HG02981 (cell line): ENCODE measurements at regions not wholly inside any gene's neighbourhood (a gene's known extent, or its start where the extent isn't known, plus 50 kb on each side); places are given as distances from the start of the nearest gene placed in this dataset.

Experiments
- ATAC-seq: cut with Tn5 transposase; IDR thresholded peaks from one replicate; pipeline ENCODE4 v1.9.1; 2021; ENCODE audit warnings: mild to moderate bottlenecking, moderate library complexity; ENCODE audit not compliant: unreplicated experiment

DNA sequence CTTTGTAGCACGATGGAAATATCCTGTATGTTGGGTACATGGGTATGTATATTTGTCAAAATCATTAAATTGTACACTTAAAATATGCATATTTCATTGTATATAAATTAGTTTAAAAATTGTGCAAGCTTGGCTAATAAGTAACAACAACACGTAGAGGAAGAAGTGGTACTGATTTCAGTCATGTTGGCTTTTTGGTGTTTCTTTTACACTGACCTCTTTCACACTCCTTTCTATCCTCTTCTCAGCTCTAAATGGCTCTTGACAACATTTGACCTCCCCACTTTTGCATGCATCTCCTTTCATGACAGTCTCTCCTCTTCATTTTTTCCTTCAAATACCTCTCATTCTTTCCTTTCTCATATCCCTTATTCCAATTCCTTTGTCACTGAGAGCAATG, 801.4 kb upstream of the ZEB2 start:
- peak; percentile 75 for ATAC-seq

DNA sequence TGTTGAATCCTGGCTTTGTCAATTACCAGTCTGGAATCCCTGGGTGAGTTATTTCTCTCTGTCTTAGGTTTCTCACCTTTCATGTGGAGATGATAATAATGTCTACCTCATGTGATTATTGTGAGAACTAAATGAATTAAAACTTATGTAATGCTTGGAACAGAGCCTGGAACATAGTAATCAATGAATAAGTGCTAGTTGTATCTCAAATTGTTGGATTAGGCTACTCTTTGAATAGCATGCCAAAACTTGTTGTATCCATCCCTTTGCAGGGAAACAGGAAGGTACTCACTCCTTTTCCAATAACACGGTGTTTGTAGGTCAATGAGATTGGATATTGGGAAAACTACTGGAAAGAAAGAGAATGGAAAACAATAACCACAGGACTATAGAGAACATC, 796.6 kb upstream of the ZEB2 start:
- no peak for ATAC-seq

GRCh38 chr2:145315053-145315452, 795.1 kb upstream of the ZEB2 start:
- ATAC-seq: no peak

DNA sequence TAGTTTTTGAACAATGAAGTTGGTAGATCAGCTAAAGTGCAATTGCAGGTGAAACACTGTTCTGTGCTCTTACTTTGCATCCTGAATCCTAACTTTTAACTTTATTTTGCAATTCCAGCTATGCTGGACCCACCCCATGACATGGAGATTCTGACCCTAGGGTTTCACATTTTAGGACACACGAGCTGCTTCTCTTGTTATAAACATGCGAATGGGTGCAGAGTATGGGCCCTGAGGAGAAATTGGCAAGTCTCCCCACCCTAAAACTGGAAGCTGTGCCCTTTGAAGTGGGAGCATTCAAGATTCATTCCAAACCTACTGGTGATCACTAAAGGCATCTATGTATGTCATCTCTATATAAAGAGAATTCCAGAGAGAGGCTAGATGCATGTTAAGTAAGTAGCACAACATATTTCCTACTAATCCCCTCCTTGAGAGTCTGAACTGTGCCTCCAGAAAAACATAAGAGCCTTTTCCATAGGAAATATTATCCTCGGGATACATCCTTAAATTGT, 794.3 kb upstream of the ZEB2 start:
- ATAC-seq: no peak

- ATAC-seq: no peak
Observed at GRCh38 chr2:145305889-145306288, 786.0 kb upstream of the ZEB2 start.

- no peak for ATAC-seq
Observed at GRCh38 chr2:145304501-145304900, 784.6 kb upstream of the ZEB2 start.

GRCh38 chr2:145303536-145303935, 783.6 kb upstream of the ZEB2 start:
- ATAC-seq: no peak

- ATAC-seq: no peak
Observed at GRCh38 chr2:145302886-145303285, 783.0 kb upstream of the ZEB2 start.

DNA sequence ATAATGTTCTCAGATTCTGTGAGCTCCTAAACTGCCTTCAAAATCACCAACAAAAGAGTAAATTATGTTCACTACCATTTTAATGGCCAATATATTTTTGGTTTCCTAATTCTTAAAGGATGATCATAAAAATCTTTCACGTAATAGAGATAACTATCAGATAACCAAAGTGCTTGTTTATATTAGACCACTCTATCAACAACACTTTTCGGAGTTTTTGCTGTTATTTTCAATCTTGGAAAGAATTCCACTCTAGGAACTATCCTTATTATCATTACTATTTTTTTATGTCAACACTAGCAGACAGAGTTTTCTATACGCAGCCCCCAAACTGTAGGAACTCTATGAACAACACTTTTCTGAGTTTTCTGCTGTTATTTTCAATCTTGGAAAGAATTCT, 782.5 kb upstream of the ZEB2 start:
- no peak for ATAC-seq

- ATAC-seq: no peak
Observed at GRCh38 chr2:145299368-145299767, 779.4 kb upstream of the ZEB2 start.

GRCh38 chr2:145292166-145292565, 772.2 kb upstream of the ZEB2 start:
- ATAC-seq: no peak

- no peak for ATAC-seq
Observed at GRCh38 chr2:145290986-145291385, 771.1 kb upstream of the ZEB2 start.

- ATAC-seq: no peak
Observed at GRCh38 chr2:145289946-145290345, 770.0 kb upstream of the ZEB2 start.

GRCh38 chr2:145288650-145289496, 769.0 kb upstream of the ZEB2 start:
- ATAC-seq: no peak

DNA sequence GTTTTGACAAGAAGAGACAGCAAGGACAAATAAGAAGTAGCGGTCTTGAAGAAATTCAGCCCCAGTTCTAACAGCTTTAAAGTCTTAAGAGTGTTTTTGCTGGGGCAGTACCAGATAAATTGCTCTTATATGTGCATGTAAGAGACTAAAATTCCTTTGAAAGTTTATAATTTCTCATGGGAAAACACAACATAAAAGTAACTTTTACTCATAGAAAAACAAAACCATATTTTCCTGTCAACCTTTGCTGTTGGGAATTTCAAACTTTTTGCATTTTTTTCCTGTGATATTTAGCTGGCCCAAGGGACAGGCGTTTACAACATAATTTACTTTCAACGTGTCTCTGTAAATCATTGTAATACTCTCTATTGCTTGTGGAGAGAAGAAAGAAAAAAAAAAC, 767.8 kb upstream of the ZEB2 start:
- ATAC-seq: no peak

DNA sequence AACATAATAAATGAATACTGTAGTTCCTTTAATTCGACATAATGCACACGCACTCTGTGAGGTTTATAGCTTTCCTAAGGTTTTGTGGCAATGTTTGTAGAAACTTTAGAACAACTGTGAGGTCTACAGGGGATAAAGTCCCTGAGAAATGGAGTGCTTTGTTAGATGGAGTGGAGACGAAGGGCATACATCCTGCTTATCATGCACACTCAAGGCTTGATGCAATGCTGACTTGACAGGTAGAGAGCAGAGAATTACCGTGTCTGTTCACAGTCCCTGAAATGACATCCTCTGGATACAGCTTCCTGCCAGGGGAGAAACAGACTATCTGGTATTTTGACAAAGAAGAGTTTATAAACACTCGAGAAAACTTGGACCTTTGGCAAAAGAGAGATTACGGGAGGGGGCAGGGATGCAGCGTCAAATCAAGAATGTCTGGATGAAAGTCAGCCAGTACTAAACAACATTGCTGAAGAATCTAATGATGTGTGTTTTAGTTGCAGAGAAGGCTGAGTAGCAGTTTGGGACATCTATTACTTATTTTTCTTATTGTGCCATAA, 766.9 kb upstream of the ZEB2 start:
- no peak for ATAC-seq

DNA sequence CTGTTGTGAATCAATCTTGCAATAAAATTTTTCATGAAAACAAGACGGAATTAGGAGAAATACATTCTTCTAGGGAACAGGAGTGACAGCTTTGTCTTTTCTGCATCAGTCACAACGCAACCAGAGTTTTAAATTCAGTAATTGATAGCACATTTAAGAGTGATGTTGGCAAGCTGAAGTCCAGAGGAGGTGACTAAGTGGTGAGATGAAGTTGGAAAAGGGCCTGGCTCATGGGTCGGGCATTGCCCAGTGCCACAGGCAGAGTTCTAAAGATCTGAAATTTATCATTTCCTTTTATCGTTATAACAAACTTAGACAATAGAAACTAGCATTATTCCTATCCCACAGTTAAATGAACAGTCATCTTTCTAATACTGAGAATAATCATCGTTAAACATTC, 764.6 kb upstream of the ZEB2 start:
- ATAC-seq: no peak

DNA sequence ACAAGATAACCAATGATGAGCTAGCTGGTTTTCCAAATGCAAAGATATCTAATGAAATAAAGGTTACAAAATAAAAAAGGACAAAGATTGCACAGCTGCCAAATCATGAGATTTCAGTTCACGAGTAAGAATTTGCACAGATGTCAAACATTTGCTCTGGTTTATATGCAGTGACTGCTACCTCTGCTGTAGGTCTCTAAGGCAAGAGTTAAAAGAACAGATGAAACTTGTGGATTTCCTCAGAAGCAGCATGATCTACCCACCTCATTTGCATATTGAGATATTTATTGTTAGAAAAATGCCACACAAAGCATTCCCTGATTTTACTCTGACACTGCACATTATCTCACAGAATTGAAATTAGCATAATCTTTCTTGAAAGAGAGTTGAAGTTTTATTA, 763.2 kb upstream of the ZEB2 start:
- no peak for ATAC-seq

DNA sequence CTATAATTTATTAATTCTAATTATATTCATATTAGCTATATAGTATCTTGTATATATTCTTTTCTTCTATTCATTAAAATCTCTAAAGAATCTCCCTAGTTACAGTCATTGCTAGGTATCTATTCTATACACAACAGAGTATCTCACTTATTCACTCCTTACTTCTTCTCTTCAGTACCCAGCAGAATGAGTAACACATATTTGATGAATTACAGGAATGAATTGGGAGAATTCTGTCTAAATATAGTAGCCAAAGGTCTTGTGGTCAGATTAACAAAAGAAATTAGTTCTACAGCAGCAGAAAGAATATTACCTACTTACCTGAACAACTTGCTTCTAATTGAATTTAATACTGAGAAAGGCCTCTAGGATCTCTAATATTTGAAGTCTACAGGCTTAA, 758.0 kb upstream of the ZEB2 start:
- no peak for ATAC-seq

- ATAC-seq: no peak
Observed at GRCh38 chr2:145273840-145274239, 753.9 kb upstream of the ZEB2 start.

- no peak for ATAC-seq
Observed at GRCh38 chr2:145268931-145269330, 749.0 kb upstream of the ZEB2 start.

DNA sequence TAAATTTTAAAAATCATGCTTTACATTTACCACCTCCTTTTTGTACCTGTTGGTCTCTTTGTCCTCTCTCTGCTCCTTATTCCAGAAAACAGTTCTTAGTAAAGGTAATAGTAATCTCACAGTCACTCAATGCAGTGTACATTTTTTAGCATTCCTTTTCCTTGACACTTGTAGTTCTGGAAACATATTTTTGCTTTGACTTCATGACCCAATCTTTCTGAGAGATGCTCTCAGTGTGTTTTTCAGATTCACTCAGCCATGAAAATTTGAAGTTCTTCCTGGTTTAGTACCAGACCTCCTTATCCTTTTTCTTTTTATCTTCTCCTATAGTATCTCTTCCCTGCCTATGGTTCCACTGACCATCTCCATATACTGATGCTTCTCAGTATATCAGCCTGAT, 747.5 kb upstream of the ZEB2 start:
- no peak for ATAC-seq

DNA sequence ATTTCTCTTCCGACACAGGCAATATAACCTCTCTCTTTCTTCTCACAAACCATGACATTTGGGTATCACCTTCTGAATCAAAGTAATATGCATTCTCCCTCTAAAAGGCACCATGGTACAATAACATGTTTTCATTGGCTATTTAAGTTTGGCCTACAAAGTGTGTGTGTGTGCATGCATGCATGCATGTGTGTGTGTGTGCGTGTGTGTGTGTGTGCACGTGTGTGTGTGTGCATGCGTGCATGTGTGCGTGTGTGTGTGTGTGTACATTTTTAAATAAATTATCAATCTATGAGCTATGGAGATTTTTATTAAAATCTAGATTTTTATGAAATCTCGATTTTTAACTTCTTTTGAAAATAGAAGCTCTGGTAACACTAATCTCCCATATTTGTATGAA, 745.3 kb upstream of the ZEB2 start:
- no peak for ATAC-seq
